GM21360 (cell line): ENCODE measurements at regions not wholly inside any gene's neighbourhood (a gene's known extent, or its start where the extent isn't known, plus 50 kb on each side); places are given as distances from the start of the nearest gene placed in this dataset.
"Not testable (repeated sequence)": the region's sequence is repeated elsewhere in the genome, so short reads cannot be mapped to it uniquely, and the experiment has no call there.

ENCODE experiments used
- ATAC-seq: cut with Tn5 transposase; IDR thresholded peaks from one replicate; pipeline ENCODE4 v1.9.1; 2021; ENCODE audit warnings: mild to moderate bottlenecking, moderate library complexity; ENCODE audit not compliant: unreplicated experiment

- ATAC-seq, result no peak
Measured at GRCh38 chr6:122145246-122145645, 254.2 kb upstream of the HSF2 start.

DNA sequence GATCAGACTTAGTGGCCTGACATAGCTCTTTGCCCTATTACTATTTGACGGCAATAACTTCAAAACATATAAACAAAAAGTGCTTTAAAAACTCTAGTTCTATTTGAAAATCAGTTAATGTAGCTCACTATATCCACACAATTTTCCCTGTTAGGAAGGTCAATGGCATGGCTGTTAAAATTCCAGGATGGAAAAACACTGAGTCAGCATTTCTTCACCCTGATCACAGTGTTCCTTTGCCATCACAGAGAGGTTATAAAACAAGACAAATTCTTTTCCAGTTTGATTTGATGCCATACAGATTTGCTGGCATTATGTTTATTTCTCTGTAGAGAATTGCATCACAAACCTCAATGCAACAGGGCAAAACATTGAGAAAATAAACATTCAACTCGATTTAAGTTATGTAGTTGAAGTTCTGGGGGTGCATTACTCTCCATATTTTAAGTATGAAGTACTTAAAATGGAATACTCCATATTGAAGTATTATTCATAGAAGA lies 253.7 kb upstream of the HSF2 start:
- no peak for ATAC-seq

GRCh38 chr6:122147291-122147690 lies 252.2 kb upstream of the HSF2 start:
- ATAC-seq, result no peak

DNA sequence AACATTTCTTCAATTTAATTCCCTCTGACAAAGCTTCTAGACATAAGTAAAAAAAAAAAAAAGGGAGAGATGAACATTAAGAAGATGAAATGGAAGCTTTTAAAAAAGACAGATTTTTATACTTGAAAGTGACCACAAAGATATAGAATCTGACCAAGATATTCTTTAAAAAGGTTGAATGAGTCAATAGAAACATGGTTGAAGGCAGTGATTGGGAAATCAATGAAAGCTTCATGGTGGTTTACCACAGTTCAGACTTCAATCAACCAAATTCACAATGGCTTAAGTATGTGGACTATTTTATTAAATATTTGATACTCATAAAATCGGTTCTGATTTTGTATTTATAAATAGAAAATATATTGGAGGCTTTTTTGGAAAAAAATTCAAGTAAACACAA lies 248.4 kb upstream of the HSF2 start:
- no peak for ATAC-seq

- no peak for ATAC-seq
Measured at GRCh38 chr6:122151763-122152162, 247.7 kb upstream of the HSF2 start.

GRCh38 chr6:122153557-122153956 lies 245.9 kb upstream of the HSF2 start:
- no peak for ATAC-seq

- ATAC-seq, result no peak
Measured at GRCh38 chr6:122154155-122154554, 245.3 kb upstream of the HSF2 start.

GRCh38 chr6:122154912-122155575 lies 244.4 kb upstream of the HSF2 start:
- no peak for ATAC-seq

GRCh38 chr6:122161136-122161535 lies 238.3 kb upstream of the HSF2 start:
- ATAC-seq, result no peak

DNA sequence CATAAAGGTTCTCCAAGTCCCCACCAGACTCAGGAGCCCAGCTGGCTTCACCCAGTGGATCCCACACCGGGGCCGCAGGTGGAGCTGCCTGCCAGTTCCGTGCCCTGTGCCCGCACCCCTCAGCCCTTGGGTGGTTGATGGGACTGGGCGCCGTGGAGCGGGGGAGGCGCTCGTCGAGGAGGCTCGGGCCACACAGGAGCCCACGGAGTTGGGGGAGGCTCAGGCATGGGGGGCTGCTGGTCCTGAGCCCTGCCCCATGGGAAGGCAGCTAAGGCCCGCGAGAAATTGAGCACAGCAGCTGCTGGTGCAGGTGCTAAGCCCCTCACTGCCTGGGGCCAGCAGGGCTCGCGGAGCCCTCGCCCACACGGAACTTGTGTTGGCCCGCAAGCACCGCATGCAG lies 234.4 kb upstream of the HSF2 start:
- ATAC-seq, result no peak

GRCh38 chr6:122170274-122170673 lies 229.2 kb upstream of the HSF2 start:
- no peak for ATAC-seq

- no peak for ATAC-seq
Measured at GRCh38 chr6:122178988-122179387, 220.5 kb upstream of the HSF2 start.

- no peak for ATAC-seq
Measured at GRCh38 chr6:122180132-122180531, 219.3 kb upstream of the HSF2 start.

- ATAC-seq, result no peak
Measured at GRCh38 chr6:122182061-122182460, 217.4 kb upstream of the HSF2 start.

DNA sequence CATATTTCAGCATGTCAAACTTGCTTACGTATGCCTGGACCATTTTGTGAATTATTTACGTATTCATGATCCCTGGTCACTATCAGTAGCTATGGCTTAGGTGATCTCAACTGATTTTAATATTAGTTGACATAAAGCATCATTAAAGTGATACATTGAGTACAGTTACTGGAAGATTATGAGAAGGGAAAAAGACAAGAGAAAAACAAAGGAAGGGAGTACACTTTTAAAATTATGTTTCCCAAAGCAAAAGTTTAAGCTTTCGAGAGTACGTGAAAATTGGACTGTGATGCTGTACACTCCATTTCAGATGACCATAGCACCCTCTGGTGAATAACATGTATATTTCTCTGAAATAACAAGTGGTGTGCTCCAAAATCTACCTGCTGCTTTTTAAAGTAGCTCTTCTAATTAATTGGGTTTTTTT lies 215.0 kb upstream of the HSF2 start:
- no peak for ATAC-seq

GRCh38 chr6:122185458-122185857 lies 214.0 kb upstream of the HSF2 start:
- ATAC-seq, result not testable (repeated sequence)

GRCh38 chr6:122187186-122187585 lies 212.3 kb upstream of the HSF2 start:
- ATAC-seq, result no peak

DNA sequence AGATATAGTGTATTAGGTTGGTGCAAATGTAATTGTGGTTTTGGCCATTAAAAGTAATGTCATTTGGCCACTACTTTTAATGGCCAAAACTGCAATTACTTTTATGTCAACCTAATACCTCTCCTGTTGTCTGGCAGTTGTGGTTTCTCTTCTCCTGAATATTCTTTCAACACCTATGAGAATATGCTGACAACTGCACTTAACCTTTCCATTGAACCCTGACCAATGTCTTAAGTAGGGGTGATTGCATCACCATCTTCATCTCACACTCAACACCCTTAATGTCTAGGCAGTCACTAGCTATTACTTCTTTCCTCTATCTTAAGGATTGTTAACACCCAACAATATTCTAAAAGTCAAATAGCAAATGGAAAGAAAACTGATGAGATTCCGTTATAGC lies 200.5 kb upstream of the HSF2 start:
- ATAC-seq, result no peak

- no peak for ATAC-seq
Measured at GRCh38 chr6:122200440-122200839, 199.0 kb upstream of the HSF2 start.

DNA sequence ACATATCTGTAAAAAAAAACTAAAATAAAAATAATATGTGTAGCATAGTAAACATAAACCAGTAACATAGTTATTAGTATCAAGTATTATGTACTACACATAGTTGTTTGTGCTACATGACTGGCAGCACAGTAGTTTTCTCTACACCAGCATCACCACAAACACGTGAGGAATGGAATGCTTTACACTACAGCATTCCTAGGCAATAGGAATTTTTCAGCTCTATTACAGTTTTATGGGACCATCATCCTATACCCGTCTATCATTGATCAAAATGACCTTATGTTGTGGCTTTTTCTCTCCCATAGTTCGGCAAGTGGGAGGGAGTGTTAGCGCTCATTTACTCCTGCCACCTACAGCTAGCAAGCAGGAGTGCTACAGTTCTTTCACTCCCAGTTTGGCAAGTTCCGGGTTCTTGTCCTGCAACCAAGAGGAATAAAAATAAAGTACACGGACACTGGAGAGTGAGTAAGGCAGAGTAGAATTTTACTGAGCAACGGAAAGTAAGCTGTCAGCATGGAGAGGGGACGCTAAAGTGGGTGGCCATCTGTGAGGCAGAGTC lies 196.8 kb upstream of the HSF2 start:
- ATAC-seq, result no peak

GRCh38 chr6:122207061-122207460 lies 192.4 kb upstream of the HSF2 start:
- no peak for ATAC-seq

DNA sequence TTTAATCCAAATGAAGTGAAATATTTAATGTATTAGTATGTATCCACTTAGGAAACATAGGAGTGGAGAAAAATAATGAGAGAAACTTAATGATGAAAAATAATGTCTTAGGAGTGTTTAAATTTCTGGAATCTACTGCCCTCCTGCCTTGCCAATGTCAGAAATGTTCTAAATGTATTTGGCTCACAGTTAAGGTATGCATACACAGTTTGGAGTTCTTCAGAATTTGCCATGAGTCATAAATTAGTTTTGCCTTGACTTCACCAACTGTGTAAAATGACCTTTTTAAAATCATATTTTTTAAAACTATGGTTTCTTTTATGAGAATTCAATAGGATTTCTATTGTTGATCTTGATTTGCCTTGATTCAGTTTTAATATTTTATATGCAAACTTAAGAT lies 191.7 kb upstream of the HSF2 start:
- no peak for ATAC-seq
